SK-N-MC (cell line): ENCODE measurements at regions not wholly inside any gene's neighbourhood (a gene's known extent, or its start where the extent isn't known, plus 50 kb on each side); places are given as distances from the start of the nearest gene placed in this dataset.

Experiments used
- EZH2 ChIP-seq: fragments of 200-600 bp; sonication (generic); IDR thresholded peaks from one replicate; pipeline ENCODE4 v1.6.1; 2017; ENCODE audit warnings: antibody characterized with exemption
- POLR2AphosphoS5 ChIP-seq: IDR thresholded peaks from 2 replicates; pipeline ENCODE4 v1.6.1; 2012; ENCODE audit warnings: mild to moderate bottlenecking, low read depth, low read length, borderline replicate concordance

DNA sequence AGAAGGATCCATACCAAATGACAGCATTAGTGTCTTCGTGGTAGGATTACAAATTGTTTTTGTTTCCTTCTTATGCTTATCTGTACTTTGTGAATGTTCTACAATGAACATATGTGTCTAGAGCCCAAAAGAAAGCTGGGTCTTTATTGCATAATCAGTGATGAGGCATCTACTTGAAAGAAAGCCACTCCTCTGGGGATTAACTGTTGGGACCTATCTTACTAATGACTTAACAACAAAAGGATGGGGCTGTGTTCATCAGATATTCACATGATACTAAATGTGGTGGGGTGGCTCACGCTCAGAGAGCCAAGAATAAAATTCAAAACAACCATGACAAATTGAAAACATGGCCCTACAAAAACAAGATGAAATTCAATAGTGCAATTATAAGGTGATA is 160.2 kb downstream of the RGS9 start:
- TF ChIP-seq POLR2AphosphoS5 (no peak), EZH2 (no peak)
